ENCODE measurements at regions not wholly inside any gene's neighbourhood (a gene's known extent, or its start where the extent isn't known, plus 50 kb on each side); places are given as distances from the start of the nearest gene placed in this dataset.

- DNase-seq, result no peak
- H3K27me3 ChIP-seq, result no peaks in the 10 kb centered on the region
- no peaks in the 10 kb centered on the region for H3K4me1 ChIP-seq
- no peak overlapping the region for H3K27ac ChIP-seq
- intact Hi-C loops (cut with DNase I), result loop anchor here (10.0 kb wide), 1 partner anchor 61 kb away; no protein-coding TSS in a partner anchor
- no peaks in the 10 kb centered on the region for H3K36me3 ChIP-seq
- TF ChIP-seq POLR2A (IDR thresholded peaks at IDR 0.05), result no peak
- no peaks in the 10 kb centered on the region for H3K9me3 ChIP-seq
- H3K4me3 ChIP-seq, result no peak overlapping the region
- WGBS, 2 donors, result 76 to 89% methylated on average over 4 of the region's 4 CpGs
These were observed 330.6 kb upstream of the C16orf82 start for GRCh38 chr16:26736084-26736483.

GRCh38 chr16:26740771-26741170 is 326.0 kb upstream of the C16orf82 start:
- no peak overlapping the region for H3K4me3 ChIP-seq
- H3K9me3 ChIP-seq, result no peaks in the 10 kb centered on the region
- H3K27me3 ChIP-seq, result no peaks in the 10 kb centered on the region
- DNase-seq, result no peak
- TF ChIP-seq CTCF (IDR thresholded peaks at IDR 0.05), result no peak
- TF ChIP-seq POLR2AphosphoS5 (IDR thresholded peaks at IDR 0.05), result no peak
- H3K36me3 ChIP-seq, result no peaks in the 10 kb centered on the region
- intact Hi-C loops (cut with DNase I), result no loop called here
- no peaks in the 10 kb centered on the region for H3K4me1 ChIP-seq
- 59 to 76% methylated on average over 2 of the region's 2 CpGs for WGBS, 2 donors
- no peak overlapping the region for H3K27ac ChIP-seq

GRCh38 chr16:26742040-26742439 is 324.7 kb upstream of the C16orf82 start:
- Histone ChIP-seq H3K4me1 (no peaks in the 10 kb centered on the region), H3K9me3 (no peaks in the 10 kb centered on the region), H3K27me3 (no peaks in the 10 kb centered on the region), H3K36me3 (no peaks in the 10 kb centered on the region), H3K4me3 (no peak overlapping the region), H3K27ac (no peak overlapping the region)
- no peak for DNase-seq
- intact Hi-C loops (cut with DNase I), result no loop called here
- no peak for TF ChIP-seq POLR2A (IDR thresholded peaks at IDR 0.05)
- TF ChIP-seq CTCF (IDR thresholded peaks at IDR 0.05), result no peak
- TF ChIP-seq POLR2AphosphoS5 (IDR thresholded peaks at IDR 0.05), result no peak
- TF ChIP-seq EP300 (IDR thresholded peaks at IDR 0.05), result no peak
- 47 to 60% methylated on average over 2 of the region's 2 CpGs for WGBS, 2 donors

GRCh38 chr16:26744430-26744829 is 322.3 kb upstream of the C16orf82 start:
- 54 to 59% methylated on average over 5 of the region's 5 CpGs for WGBS, 2 donors
- H3K4me1 ChIP-seq, result no peaks in the 10 kb centered on the region

GRCh38 chr16:26747760-26748159 is 319.0 kb upstream of the C16orf82 start:
- H3K4me1 ChIP-seq, result no peaks in the 10 kb centered on the region
- no peak overlapping the region for H3K27ac ChIP-seq
- DNase-seq, result no peak
- H3K36me3 ChIP-seq, result no peaks in the 10 kb centered on the region
- no peaks in the 10 kb centered on the region for H3K27me3 ChIP-seq
- 40 to 56% methylated on average over 4 of the region's 4 CpGs for WGBS, 2 donors
- no peaks in the 10 kb centered on the region for H3K9me3 ChIP-seq
- intact Hi-C loops (cut with DNase I), result no loop called here
- no peak for TF ChIP-seq EP300 (IDR thresholded peaks at IDR 0.05)
- no peak for TF ChIP-seq POLR2A (IDR thresholded peaks at IDR 0.05)
- no peak for TF ChIP-seq CTCF (IDR thresholded peaks at IDR 0.05)
- no peak for TF ChIP-seq POLR2AphosphoS5 (IDR thresholded peaks at IDR 0.05)
- H3K4me3 ChIP-seq, result no peak overlapping the region

More at GRCh38 chr16:26744430-26744829, 322.3 kb upstream of the C16orf82 start:
- H3K27me3 ChIP-seq, result no peaks in the 10 kb centered on the region
- H3K27ac ChIP-seq, result no peak overlapping the region
- H3K36me3 ChIP-seq, result no peaks in the 10 kb centered on the region
- no peak overlapping the region for H3K4me3 ChIP-seq
- no peak for DNase-seq
- H3K9me3 ChIP-seq, result no peaks in the 10 kb centered on the region
- intact Hi-C loops (cut with DNase I), result no loop called here
- TF ChIP-seq POLR2AphosphoS5 (IDR thresholded peaks at IDR 0.05), result no peak
- no peak for TF ChIP-seq POLR2A (IDR thresholded peaks at IDR 0.05)
- TF ChIP-seq EP300 (IDR thresholded peaks at IDR 0.05), result no peak
- no peak for TF ChIP-seq CTCF (IDR thresholded peaks at IDR 0.05)
